ENCODE measurements at regions not wholly inside any gene's neighbourhood (a gene's known extent, or its start where the extent isn't known, plus 50 kb on each side); places are given as distances from the start of the nearest gene placed in this dataset.

GRCh38 chr5:27465140-27465539, 426.8 kb upstream of the CDH9 start:
- no peak for TF ChIP-seq CTCF (IDR thresholded peaks at IDR 0.05)
- no peak for TF ChIP-seq POLR2A (IDR thresholded peaks at IDR 0.05)
